ENCODE measurements at regions not wholly inside any gene's neighbourhood (a gene's known extent, or its start where the extent isn't known, plus 50 kb on each side); places are given as distances from the start of the nearest gene placed in this dataset.

DNA sequence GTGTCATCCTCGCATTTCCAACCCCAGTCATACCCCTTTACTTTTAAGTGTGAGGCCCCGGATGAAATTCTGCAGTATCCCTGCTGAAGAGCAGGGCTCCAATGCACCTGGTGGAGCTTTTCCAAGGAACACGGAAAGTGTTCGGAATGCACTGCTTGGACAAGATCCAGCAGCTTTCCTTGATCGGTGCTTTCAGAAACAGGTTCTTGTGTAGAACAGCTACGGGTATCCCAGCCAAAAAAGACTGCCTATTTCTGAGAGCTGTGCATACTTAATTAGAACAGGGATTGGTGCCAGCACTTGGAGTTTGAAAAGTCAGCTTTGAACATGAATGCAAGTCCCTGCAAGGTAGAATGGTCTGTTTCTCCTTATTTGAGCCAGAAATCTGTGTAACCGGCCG is 87.2 kb upstream of the C1QTNF9B start:
- peaks cover 4% of the 10 kb centered on the region for H3K4me1 ChIP-seq (ENCODE audit: insufficient read depth, low read length, poor library complexity, severe bottlenecking)

DNA sequence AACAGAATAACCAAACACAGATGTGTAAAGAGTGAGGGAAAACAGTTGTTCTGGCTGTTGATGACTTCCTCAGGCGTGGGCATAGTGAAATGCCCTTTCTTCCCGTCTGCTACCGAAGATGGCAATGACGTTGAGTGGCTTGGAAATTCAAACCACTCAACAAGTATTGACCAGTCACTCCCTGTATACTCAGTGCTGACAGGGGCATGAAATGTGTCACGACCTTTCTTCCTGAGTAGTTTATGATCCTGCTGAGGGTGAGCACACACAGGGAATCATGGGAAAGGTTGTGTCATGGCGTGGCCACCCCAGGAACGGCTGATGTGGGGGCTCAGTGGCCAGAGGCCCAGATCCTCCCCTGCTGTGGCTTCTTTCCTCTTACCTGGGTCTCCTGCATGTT is 87.8 kb upstream of the C1QTNF9B start:
- no peaks in the 10 kb centered on the region for H3K27me3 ChIP-seq (ENCODE audit: insufficient read depth, low read length, poor library complexity, severe bottlenecking)
- H3K4me1 ChIP-seq (ENCODE audit: insufficient read depth, low read length, poor library complexity, severe bottlenecking): no peaks in the 10 kb centered on the region
- no peaks in the 10 kb centered on the region for H3F3A ChIP-seq (ENCODE audit: low read depth)
- H2AFZ ChIP-seq (ENCODE audit: low read length): no peak overlapping the region
- TF ChIP-seq EZH2phosphoT487 (IDR thresholded peaks at IDR 0.05; ENCODE audit: borderline replicate concordance): no peak
- TF ChIP-seq, protein P1, sequence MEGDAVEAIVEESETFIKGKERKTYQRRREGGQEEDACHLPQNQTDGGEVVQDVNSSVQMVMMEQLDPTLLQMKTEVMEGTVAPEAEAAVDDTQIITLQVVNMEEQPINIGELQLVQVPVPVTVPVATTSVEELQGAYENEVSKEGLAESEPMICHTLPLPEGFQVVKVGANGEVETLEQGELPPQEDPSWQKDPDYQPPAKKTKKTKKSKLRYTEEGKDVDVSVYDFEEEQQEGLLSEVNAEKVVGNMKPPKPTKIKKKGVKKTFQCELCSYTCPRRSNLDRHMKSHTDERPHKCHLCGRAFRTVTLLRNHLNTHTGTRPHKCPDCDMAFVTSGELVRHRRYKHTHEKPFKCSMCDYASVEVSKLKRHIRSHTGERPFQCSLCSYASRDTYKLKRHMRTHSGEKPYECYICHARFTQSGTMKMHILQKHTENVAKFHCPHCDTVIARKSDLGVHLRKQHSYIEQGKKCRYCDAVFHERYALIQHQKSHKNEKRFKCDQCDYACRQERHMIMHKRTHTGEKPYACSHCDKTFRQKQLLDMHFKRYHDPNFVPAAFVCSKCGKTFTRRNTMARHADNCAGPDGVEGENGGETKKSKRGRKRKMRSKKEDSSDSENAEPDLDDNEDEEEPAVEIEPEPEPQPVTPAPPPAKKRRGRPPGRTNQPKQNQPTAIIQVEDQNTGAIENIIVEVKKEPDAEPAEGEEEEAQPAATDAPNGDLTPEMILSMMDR (conservative IDR thresholded peaks at IDR 0.05; ENCODE audit: low read length): no peak
- H3K9me3 ChIP-seq (ENCODE audit: insufficient read depth, low read depth, low read length): no peaks in the 10 kb centered on the region
- no peak overlapping the region for H3K9ac ChIP-seq (ENCODE audit: low read depth, low read length, poor library complexity, severe bottlenecking)
- no peaks in the 10 kb centered on the region for H3K79me2 ChIP-seq (ENCODE audit: insufficient read depth, low read length)
- no peaks in the 10 kb centered on the region for H3K36me3 ChIP-seq (ENCODE audit: insufficient read depth, low read length)
- no peaks in the 10 kb centered on the region for H4K20me1 ChIP-seq (ENCODE audit: insufficient read depth, low read length, poor library complexity, severe bottlenecking)
- no peaks in the 10 kb centered on the region for H3K9me2 ChIP-seq (replicated peaks; ENCODE audit: low read depth, low read length)
- no peak overlapping the region for H3K4me3 ChIP-seq (ENCODE audit: low read length, poor library complexity, severe bottlenecking)
- H3K4me2 ChIP-seq (ENCODE audit: low read depth, low read length, poor library complexity, severe bottlenecking): no peak overlapping the region

More for the DNA sequence above, 87.2 kb upstream of the C1QTNF9B start:
- Histone ChIP-seq H4K20me1 (ENCODE audit: insufficient read depth, low read length, poor library complexity, severe bottlenecking) (no peaks in the 10 kb centered on the region), H3K79me2 (ENCODE audit: insufficient read depth, low read length) (no peaks in the 10 kb centered on the region), H3K36me3 (ENCODE audit: insufficient read depth, low read length) (no peaks in the 10 kb centered on the region), H3K9ac (ENCODE audit: low read depth, low read length, poor library complexity, severe bottlenecking) (no peak overlapping the region), H3K27me3 (ENCODE audit: insufficient read depth, low read length, poor library complexity, severe bottlenecking) (no peaks in the 10 kb centered on the region), H3K4me2 (ENCODE audit: low read depth, low read length, poor library complexity, severe bottlenecking) (no peak overlapping the region), H3K9me3 (ENCODE audit: insufficient read depth, low read depth, low read length) (no peaks in the 10 kb centered on the region), H3K9me2 (replicated peaks; ENCODE audit: low read depth, low read length) (no peaks in the 10 kb centered on the region), H2AFZ (ENCODE audit: low read length) (no peak overlapping the region), H3F3A (ENCODE audit: low read depth) (no peaks in the 10 kb centered on the region), H3K4me3 (ENCODE audit: low read length, poor library complexity, severe bottlenecking) (no peak overlapping the region)
- TF ChIP-seq EZH2phosphoT487 (IDR thresholded peaks at IDR 0.05; ENCODE audit: borderline replicate concordance): no peak
- TF ChIP-seq, protein P1 (conservative IDR thresholded peaks at IDR 0.05; ENCODE audit: low read length): no peak

DNA sequence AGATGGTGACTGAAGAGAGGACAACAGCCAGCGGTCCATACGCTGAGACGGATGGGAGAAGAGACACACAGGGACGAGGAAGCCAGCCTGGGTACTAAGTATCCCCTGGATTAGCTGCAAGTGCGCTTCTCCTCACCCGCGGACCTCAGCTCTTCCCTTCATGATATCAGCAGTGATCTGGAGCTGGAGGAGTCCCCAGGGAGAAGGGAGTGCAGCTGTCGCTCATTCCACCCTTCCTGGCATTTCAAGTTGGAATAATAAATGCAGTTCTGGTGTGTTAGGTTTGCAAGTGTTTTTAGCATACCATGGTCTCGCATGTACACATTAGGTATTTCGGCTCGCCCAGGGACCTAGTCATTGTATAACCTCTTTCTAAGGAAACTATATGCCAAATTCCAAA is 88.5 kb upstream of the C1QTNF9B start:
- no peaks in the 10 kb centered on the region for H3K27me3 ChIP-seq (ENCODE audit: insufficient read depth, low read length, poor library complexity, severe bottlenecking)
- H3K79me2 ChIP-seq (ENCODE audit: insufficient read depth, low read length): no peaks in the 10 kb centered on the region
- H3K9me3 ChIP-seq (ENCODE audit: insufficient read depth, low read depth, low read length): no peaks in the 10 kb centered on the region
- H3K4me2 ChIP-seq (ENCODE audit: low read depth, low read length, poor library complexity, severe bottlenecking): no peak overlapping the region
- TF ChIP-seq, protein P1 (conservative IDR thresholded peaks at IDR 0.05; ENCODE audit: low read length): no peak
- no peak for TF ChIP-seq EZH2phosphoT487 (IDR thresholded peaks at IDR 0.05; ENCODE audit: borderline replicate concordance)
- H3K4me3 ChIP-seq (ENCODE audit: low read length, poor library complexity, severe bottlenecking): no peak overlapping the region
- H3K9me2 ChIP-seq (replicated peaks; ENCODE audit: low read depth, low read length): no peaks in the 10 kb centered on the region
- no peaks in the 10 kb centered on the region for H4K20me1 ChIP-seq (ENCODE audit: insufficient read depth, low read length, poor library complexity, severe bottlenecking)
- no peak overlapping the region for H2AFZ ChIP-seq (ENCODE audit: low read length)
- H3K4me1 ChIP-seq (ENCODE audit: insufficient read depth, low read length, poor library complexity, severe bottlenecking): no peaks in the 10 kb centered on the region
- no peaks in the 10 kb centered on the region for H3K36me3 ChIP-seq (ENCODE audit: insufficient read depth, low read length)
- no peaks in the 10 kb centered on the region for H3F3A ChIP-seq (ENCODE audit: low read depth)
- no peak overlapping the region for H3K9ac ChIP-seq (ENCODE audit: low read depth, low read length, poor library complexity, severe bottlenecking)

Measured in Loucy (cell line).